ENCODE measurements at regions not wholly inside any gene's neighbourhood (a gene's known extent, or its start where the extent isn't known, plus 50 kb on each side); places are given as distances from the start of the nearest gene placed in this dataset.

DNA sequence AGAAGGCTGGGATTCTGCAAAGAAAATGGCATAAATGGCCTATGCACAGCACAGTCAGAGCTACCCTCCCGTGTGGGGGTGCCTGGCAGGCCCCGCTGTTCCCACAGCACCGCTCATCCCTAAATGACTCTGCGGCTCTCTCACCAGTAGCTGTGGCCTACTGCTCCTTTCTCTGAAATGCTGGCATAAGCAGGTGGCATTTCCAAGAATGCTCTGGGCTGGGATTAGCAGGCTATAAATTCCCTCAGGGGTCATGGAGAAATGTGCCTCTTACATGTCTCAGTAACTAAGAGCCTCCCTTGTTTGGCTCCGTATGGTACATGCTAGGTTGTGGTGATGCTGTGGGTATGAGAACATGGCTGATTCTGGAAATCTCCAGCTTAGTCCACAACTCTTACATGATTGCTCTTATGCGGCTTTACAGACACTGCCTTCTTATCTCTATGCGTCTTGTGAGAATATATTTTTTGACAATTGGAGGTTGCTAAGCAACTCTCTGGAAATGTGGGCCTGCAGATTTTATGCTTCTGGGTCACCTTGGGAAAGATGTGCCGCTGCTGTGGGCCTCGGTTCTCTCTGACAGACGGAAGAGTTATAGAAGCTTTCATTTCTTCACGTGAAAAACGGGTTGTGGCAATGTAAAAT lies 80.3 kb upstream of the GATA6 start:
- TF ChIP-seq, protein P1, sequence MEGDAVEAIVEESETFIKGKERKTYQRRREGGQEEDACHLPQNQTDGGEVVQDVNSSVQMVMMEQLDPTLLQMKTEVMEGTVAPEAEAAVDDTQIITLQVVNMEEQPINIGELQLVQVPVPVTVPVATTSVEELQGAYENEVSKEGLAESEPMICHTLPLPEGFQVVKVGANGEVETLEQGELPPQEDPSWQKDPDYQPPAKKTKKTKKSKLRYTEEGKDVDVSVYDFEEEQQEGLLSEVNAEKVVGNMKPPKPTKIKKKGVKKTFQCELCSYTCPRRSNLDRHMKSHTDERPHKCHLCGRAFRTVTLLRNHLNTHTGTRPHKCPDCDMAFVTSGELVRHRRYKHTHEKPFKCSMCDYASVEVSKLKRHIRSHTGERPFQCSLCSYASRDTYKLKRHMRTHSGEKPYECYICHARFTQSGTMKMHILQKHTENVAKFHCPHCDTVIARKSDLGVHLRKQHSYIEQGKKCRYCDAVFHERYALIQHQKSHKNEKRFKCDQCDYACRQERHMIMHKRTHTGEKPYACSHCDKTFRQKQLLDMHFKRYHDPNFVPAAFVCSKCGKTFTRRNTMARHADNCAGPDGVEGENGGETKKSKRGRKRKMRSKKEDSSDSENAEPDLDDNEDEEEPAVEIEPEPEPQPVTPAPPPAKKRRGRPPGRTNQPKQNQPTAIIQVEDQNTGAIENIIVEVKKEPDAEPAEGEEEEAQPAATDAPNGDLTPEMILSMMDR (IDR thresholded peaks at IDR 0.05), result no peak
- no peak for TF ChIP-seq EZH2 (IDR thresholded peaks at IDR 0.05)

All from neural progenitor cell (in vitro differentiated cells).